ENCODE measurements at regions not wholly inside any gene's neighbourhood (a gene's known extent, or its start where the extent isn't known, plus 50 kb on each side); places are given as distances from the start of the nearest gene placed in this dataset.

DNA sequence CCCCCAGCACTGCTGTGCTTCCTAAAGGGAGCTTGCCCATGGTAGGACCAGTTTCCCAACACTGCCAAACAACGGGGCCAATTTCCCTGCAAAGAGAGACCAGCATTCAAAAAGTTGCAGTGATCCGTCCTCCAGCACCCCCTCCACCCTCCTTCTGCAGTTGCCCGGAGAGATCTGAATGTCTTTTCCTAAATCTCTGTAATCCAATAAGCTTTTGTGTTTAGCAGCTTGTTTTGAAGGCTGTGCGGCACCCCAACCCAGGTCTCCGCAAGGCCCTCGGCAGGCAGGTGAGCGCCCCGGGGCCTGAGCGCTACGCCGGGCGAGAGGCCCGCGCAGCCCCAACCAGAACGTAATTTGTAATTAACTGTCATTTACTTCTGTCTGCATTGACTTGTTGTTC lies 366.9 kb upstream of the IRX2 start:
- ATAC-seq (ENCODE audit: low FRiP score) = no peak
- TF ChIP-seq, protein P1, sequence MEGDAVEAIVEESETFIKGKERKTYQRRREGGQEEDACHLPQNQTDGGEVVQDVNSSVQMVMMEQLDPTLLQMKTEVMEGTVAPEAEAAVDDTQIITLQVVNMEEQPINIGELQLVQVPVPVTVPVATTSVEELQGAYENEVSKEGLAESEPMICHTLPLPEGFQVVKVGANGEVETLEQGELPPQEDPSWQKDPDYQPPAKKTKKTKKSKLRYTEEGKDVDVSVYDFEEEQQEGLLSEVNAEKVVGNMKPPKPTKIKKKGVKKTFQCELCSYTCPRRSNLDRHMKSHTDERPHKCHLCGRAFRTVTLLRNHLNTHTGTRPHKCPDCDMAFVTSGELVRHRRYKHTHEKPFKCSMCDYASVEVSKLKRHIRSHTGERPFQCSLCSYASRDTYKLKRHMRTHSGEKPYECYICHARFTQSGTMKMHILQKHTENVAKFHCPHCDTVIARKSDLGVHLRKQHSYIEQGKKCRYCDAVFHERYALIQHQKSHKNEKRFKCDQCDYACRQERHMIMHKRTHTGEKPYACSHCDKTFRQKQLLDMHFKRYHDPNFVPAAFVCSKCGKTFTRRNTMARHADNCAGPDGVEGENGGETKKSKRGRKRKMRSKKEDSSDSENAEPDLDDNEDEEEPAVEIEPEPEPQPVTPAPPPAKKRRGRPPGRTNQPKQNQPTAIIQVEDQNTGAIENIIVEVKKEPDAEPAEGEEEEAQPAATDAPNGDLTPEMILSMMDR (IDR thresholded peaks at IDR 0.05) = no peak
- no peak for DNase-seq (ENCODE audit: low spot score)

- DNase-seq (ENCODE audit: low spot score) = no peak
- no peak for ATAC-seq (ENCODE audit: low FRiP score)
- TF ChIP-seq, protein P1 (IDR thresholded peaks at IDR 0.05) = no peak
Measured at GRCh38 chr5:3116366-3116765, 364.9 kb upstream of the IRX2 start.

- DNase-seq (ENCODE audit: low spot score) = no peak
- ATAC-seq (ENCODE audit: low FRiP score) = no peak
Measured at GRCh38 chr5:3114467-3114866, 363.0 kb upstream of the IRX2 start.

GRCh38 chr5:3110371-3110770 lies 358.9 kb upstream of the IRX2 start:
- TF ChIP-seq, protein P1 (IDR thresholded peaks at IDR 0.05) = no peak
- no peak for DNase-seq (ENCODE audit: low spot score)
- ATAC-seq (ENCODE audit: low FRiP score) = no peak

More at GRCh38 chr5:3114467-3114866, 363.0 kb upstream of the IRX2 start:
- TF ChIP-seq, protein P1 (IDR thresholded peaks at IDR 0.05) = no peak

DNA sequence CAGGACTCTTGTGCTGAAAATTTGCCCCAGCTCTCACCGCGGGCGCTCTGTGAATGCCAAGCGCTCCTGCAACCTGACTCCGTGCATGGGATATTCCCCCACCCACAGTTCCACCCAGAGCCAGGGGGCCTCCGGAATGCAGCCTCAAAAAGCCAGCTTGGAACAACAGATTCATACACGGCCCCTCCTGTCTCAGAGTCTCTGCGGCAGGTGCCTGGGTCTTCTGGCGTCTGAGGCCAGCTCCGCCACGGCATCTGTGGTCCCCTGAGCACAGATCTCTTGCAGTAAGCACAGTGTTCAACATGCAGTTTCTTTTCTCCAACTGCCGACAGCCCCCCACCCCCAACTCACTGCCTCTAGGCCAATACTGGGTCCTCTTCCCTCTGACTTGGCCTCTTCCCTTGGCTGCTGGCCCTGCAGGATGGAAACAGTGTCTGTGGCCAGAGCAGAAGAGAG lies 355.7 kb upstream of the IRX2 start:
- DNase-seq (ENCODE audit: low spot score) (no peak), ATAC-seq (ENCODE audit: low FRiP score) (no peak)
- TF ChIP-seq, protein P1 (IDR thresholded peaks at IDR 0.05) = no peak

DNA sequence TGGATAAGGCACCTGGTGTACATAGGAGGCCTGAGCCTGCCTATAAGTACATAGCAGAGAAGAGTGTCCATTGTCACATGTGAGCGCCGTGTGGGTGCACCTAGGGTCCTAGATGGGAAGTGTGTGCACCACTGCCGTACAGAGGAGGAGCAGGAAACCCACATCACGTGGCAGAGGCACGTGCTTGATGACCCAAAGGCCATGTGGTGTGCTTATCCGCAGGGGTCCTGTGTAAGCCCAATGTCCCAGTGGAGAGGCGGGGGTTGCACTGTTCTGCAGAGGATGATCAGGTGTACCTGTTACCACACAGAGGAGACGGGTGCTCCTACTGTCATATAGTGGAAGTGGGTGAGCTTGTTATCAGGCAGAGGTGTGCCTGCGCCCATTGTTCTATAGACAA lies 354.1 kb upstream of the IRX2 start:
- no peak for DNase-seq (ENCODE audit: low spot score)
- TF ChIP-seq, protein P1 (IDR thresholded peaks at IDR 0.05) = no peak
- no peak for ATAC-seq (ENCODE audit: low FRiP score)

DNA sequence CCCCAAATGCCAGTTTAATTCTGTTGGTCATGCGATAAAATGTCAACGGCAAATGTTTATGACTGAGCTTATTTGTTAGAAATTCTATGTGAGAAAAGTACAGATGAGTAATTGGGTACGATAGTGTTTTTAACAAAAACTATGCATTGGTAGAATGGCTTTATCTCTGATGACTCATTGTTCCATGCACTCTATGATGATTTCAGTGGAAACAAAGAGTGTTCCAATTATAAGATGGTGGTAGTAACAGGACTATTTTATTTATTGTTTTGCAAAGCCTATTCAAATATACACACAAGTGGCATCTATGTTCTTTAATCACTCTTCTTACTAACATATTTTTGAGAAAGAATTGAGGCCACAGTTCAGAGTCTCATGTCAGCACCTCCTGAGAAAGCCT lies 353.7 kb upstream of the IRX2 start:
- DNase-seq (ENCODE audit: low spot score) (no peak), ATAC-seq (ENCODE audit: low FRiP score) (no peak)
- TF ChIP-seq, protein P1 (IDR thresholded peaks at IDR 0.05) = no peak
